K562 (cell line): ENCODE measurements at regions not wholly inside any gene's neighbourhood (a gene's known extent, or its start where the extent isn't known, plus 50 kb on each side); places are given as distances from the start of the nearest gene placed in this dataset.

Experiments
- ATAC-seq: fragments of 200-7000 bp; cut with Tn5 transposase; 3 replicates; pipeline ENCODE4 v1.9.1; 2020; ENCODE audit warnings: moderate library complexity
- BruUV-seq: library from RNA; stranded (reverse); fragments of 400-500 nt; replicated peaks from 2 replicates; lab custom pipeline; 2021; lab: Mats Ljungman, UMichigan
- CTCF ChIA-PET: fragments of 300-600 bp; formaldehyde crosslinking; extraction: SDS; loops from one replicate; lab custom pipeline; 2021; ENCODE audit warnings: low intra/inter-chr PET ratio; lab: Yijun Ruan, JAX
- POLR2A ChIA-PET: fragments of 300-600, 350-650 bp; sonication (Branson Sonifier 250); formaldehyde crosslinking; extraction: SDS; loops from one replicate; lab custom pipeline; 2021; ENCODE audit warnings: antibody characterized with exemption, inconsistent platforms; lab: Yijun Ruan, JAX
- DNase-seq, 4 experiments: peaks; one replicate each; pipeline versions ENCODE4 v3.0.0 to v3.0.0-alpha.2; 2011 to 2018; ENCODE audit warnings: low spot score in 3 of 4, mixed read lengths in 3 of 4; ENCODE audit errors: extremely low read depth in 1 of 4
- FAIRE-seq: peaks from 2 replicates; lab custom pipeline; 2011; peaks lifted over from hg19 to GRCh38; lab: Jason Lieb, UNC
- H2AFZ ChIP-seq: 2 replicates; pipeline ENCODE4 v1.6.0; 2011; ENCODE audit warnings: low read depth, low read length, control low read depth, inconsistent platforms
- H3K27ac ChIP-seq: fragments of 200-600 bp; 3 replicates; pipeline ENCODE4 v1.8.0; 2011; ENCODE audit warnings: low read depth, mild to moderate bottlenecking, control low read depth, inconsistent platforms, low read length, moderate library complexity, mixed read lengths; ENCODE audit errors: extremely low read depth
- H3K27me3 ChIP-seq, 2 experiments: fragments of 300-600 bp in 1 of 2; 2 replicates in 1 of 2; 3 replicates in 1 of 2; pipeline versions ENCODE4 v1.6.0 to v1.8.0; 2011; ENCODE audit warnings: inconsistent platforms in 2 of 2, low read length in 2 of 2, mild to moderate bottlenecking in 1 of 2, mixed read lengths in 1 of 2, moderate library complexity in 1 of 2; ENCODE audit not compliant: control insufficient read depth in 2 of 2, insufficient read depth in 2 of 2
- H3K36me3 ChIP-seq: fragments of 300-600 bp; 3 replicates; pipeline ENCODE4 v1.8.0; 2011; ENCODE audit warnings: mild to moderate bottlenecking, low read length, inconsistent platforms; ENCODE audit not compliant: control insufficient read depth, insufficient read depth
- H3K4me1 ChIP-seq, 2 experiments: fragments of 200-600 bp in 1 of 2; replicated peaks in 1 of 2; 2 replicates in 1 of 2; 3 replicates in 1 of 2; pipeline versions ENCODE4 v1.5.1 to v1.8.0; 2011; ENCODE audit warnings: inconsistent platforms in 2 of 2, low read length in 2 of 2, mild to moderate bottlenecking in 1 of 2, mixed read lengths in 1 of 2, moderate library complexity in 1 of 2; ENCODE audit not compliant: control insufficient read depth in 2 of 2, insufficient read depth in 2 of 2
- H3K4me2 ChIP-seq: 2 replicates; pipeline ENCODE4 v1.6.1; 2011; ENCODE audit warnings: low read length, control low read depth, inconsistent platforms, mixed read lengths; ENCODE audit not compliant: insufficient read depth
- H3K4me3 ChIP-seq: fragments of 200-600 bp; sonication (generic), shearing (Covaris generic); 2 replicates; pipeline ENCODE4 v1.5.1; 2016; ENCODE audit warnings: control low read depth, inconsistent platforms
- H3K79me2 ChIP-seq: fragments of 200-600 bp; 3 replicates; pipeline ENCODE4 v1.8.0; 2011; ENCODE audit warnings: low read length, inconsistent platforms; ENCODE audit not compliant: control insufficient read depth, insufficient read depth
- H3K9ac ChIP-seq, 2 experiments: 2 replicates each; pipeline versions ENCODE4 v1.6.0 to v1.6.1; 2011; ENCODE audit warnings: low read depth in 2 of 2, low read length in 2 of 2, control low read depth in 1 of 2, inconsistent platforms in 1 of 2, mild to moderate bottlenecking in 1 of 2, mixed read lengths in 1 of 2; ENCODE audit not compliant: insufficient read depth in 1 of 2
- H3K9me1 ChIP-seq: one replicate; pipeline ENCODE4 v1.6.0; 2011; ENCODE audit warnings: inconsistent platforms, mild to moderate bottlenecking, low read length, moderate library complexity; ENCODE audit not compliant: control insufficient read depth, insufficient read depth
- H3K9me3 ChIP-seq: replicated peaks from 2 replicates; pipeline ENCODE4 v1.5.1; 2011; ENCODE audit warnings: low read depth, low read length, inconsistent platforms; ENCODE audit not compliant: control insufficient read depth, insufficient read depth
- H4K20me1 ChIP-seq: replicated peaks from 2 replicates; pipeline ENCODE4 v1.6.1; 2011; ENCODE audit warnings: low read length, inconsistent platforms, mixed read lengths; ENCODE audit not compliant: control insufficient read depth, insufficient read depth
- ESRRA ChIP-seq: fragments of 450-650 bp; IDR thresholded peaks from 2 replicates; pipeline ENCODE4 v1.6.1; 2014; ENCODE audit warnings: low read depth, mild to moderate bottlenecking, moderate library complexity, borderline replicate concordance
- FOXA3 ChIP-seq, 2 experiments: fragments of 450-650 bp in 1 of 2; sonication (generic) in 1 of 2; formaldehyde crosslinking; IDR thresholded peaks in 1 of 2; conservative IDR thresholded peaks in 1 of 2; 2 replicates each; pipeline versions ENCODE4 v1.4.0 to v1.8.0; 2020 to 2022; ENCODE audit warnings: mild to moderate bottlenecking in 2 of 2, missing genetic modification reagents in 1 of 2
- HDAC1 ChIP-seq, 2 experiments: fragments of 450-650 bp; IDR thresholded peaks; 2 replicates each; pipeline ENCODE4 v1.6.1; 2016 to 2017; ENCODE audit warnings: inconsistent platforms in 1 of 2, mild to moderate bottlenecking in 1 of 2, moderate library complexity in 1 of 2
- MAZ ChIP-seq, 2 experiments: fragments of 450-650 bp in 1 of 2; sonication (generic) in 1 of 2; formaldehyde crosslinking; IDR thresholded peaks in 1 of 2; conservative IDR thresholded peaks in 1 of 2; 2 replicates each; pipeline versions ENCODE4 v1.4.0 to v1.5.0; 2020; ENCODE audit warnings: mild to moderate bottlenecking in 1 of 2, missing genetic modification reagents in 1 of 2
- WGBS: fragments of 100-300 bp; shearing (Covaris generic); methylation state at CpG from one replicate; pipeline ENCODE4 v1.1.6; 2016; ENCODE audit warnings: low coverage, mixed read lengths; ENCODE audit not compliant: insufficient coverage; ENCODE audit errors: missing lambda C conversion rate; 5-methylcytosine and 5-hydroxymethylcytosine counted together
- in situ Hi-C: fragments of 300-500 bp; cut with MboI; formaldehyde crosslinking; loops from 4 replicates; pipeline ENCODE4 v1.15.0; 2018; ENCODE audit warnings: inconsistent platforms, mixed read lengths
- intact Hi-C: fragments of 100-400 bp; cut with micrococcal nuclease; formaldehyde crosslinking; loops from 2 replicates; pipeline ENCODE4 v1.14.2; 2022
- TF ChIP-seq, protein P1 (sequence below): IDR thresholded peaks from 2 replicates; pipeline ENCODE4 v1.6.1; 2012; ENCODE audit warnings: low read depth, low read length, improper control_type of control experiment, borderline replicate concordance
- TF ChIP-seq, protein P2 (sequence below): IDR thresholded peaks from 2 replicates; pipeline ENCODE4 v1.6.1; 2011; ENCODE audit warnings: borderline replicate concordance, low read depth, mild to moderate bottlenecking, moderate library complexity, low read length; ENCODE audit not compliant: insufficient read depth, poor library complexity, severe bottlenecking

DNA sequence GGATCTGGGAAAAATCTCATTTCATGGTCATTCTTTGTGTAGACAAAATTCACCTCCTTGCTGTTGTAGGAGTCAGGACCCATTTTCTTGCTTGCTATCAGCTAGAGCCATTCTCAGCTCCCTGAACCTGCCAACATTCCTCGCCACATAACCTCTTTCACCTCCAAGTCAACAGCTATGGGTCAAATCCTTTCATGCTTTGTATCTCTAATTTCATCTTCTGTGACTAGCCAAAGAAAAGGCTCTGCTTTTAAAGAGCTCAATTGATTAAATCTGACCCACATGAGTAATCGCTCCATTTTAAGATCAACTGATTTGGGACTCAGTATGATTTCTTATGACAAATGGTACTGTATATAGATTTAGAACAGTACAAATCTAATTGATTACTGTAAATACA lies 89.2 kb upstream of the FOXG1 start (continued):
- TF ChIP-seq, protein P1, sequence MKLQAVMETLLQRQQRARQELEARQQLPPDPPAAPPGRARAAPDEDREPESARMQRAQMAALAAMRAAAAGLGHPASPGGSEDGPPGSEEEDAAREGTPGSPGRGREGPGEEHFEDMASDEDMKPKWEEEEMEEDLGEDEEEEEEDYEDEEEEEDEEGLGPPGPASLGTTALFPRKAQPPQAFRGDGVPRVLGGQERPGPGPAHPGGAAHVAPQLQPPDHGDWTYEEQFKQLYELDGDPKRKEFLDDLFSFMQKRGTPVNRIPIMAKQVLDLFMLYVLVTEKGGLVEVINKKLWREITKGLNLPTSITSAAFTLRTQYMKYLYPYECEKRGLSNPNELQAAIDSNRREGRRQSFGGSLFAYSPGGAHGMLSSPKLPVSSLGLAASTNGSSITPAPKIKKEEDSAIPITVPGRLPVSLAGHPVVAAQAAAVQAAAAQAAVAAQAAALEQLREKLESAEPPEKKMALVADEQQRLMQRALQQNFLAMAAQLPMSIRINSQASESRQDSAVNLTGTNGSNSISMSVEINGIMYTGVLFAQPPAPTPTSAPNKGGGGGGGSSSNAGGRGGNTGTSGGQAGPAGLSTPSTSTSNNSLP: no peak
- TF ChIP-seq, protein P2, sequence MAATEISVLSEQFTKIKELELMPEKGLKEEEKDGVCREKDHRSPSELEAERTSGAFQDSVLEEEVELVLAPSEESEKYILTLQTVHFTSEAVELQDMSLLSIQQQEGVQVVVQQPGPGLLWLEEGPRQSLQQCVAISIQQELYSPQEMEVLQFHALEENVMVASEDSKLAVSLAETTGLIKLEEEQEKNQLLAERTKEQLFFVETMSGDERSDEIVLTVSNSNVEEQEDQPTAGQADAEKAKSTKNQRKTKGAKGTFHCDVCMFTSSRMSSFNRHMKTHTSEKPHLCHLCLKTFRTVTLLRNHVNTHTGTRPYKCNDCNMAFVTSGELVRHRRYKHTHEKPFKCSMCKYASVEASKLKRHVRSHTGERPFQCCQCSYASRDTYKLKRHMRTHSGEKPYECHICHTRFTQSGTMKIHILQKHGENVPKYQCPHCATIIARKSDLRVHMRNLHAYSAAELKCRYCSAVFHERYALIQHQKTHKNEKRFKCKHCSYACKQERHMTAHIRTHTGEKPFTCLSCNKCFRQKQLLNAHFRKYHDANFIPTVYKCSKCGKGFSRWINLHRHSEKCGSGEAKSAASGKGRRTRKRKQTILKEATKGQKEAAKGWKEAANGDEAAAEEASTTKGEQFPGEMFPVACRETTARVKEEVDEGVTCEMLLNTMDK: no peak
- TF ChIP-seq HDAC1 (IDR thresholded peaks at IDR 0.05): no peak
- TF ChIP-seq ESRRA: no peak
- no peak for TF ChIP-seq FOXA3 (CRISPR knock-in tag; conservative IDR thresholded peaks at IDR 0.05 in 1 of 2, IDR thresholded peaks at IDR 0.05 in 1 of 2)

DNA sequence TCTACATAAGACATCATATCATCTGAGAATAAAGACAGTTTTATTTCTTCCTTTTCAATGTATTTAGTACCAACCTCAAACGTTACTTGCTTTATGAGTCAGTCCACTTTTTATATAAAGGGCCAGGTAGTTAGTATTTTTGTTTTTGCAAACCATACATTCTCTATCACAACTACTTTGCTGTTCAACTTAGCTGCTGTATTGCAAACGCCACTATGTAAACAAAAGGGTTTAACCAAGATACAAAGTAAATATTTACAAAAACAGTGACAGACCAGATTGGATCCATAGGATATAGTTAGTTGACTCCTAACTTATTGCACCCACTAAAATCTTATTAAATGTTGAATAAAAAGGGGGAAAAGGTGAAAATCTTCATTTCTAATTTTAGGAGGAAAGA lies 87.7 kb upstream of the FOXG1 start:
- DNase-seq (no peak), ATAC-seq (no peak), FAIRE-seq (no peak)
- Histone ChIP-seq H3K27ac (no peak overlapping the region), H3K4me1 (no peaks in the 10 kb centered on the region), H3K36me3 (no peaks in the 10 kb centered on the region), H3K9ac (no peak overlapping the region), H4K20me1 (no peaks in the 10 kb centered on the region), H3K27me3 (no peaks in the 10 kb centered on the region), H3K4me3 (no peak overlapping the region), H3K4me2 (no peak overlapping the region), H2AFZ (no peak overlapping the region), H3K9me3 (no peaks in the 10 kb centered on the region), H3K9me1 (no peaks in the 10 kb centered on the region), H3K79me2 (no peaks in the 10 kb centered on the region)
- TF ChIP-seq MAZ (CRISPR knock-in tag; conservative IDR thresholded peaks at IDR 0.05 in 1 of 2, IDR thresholded peaks at IDR 0.05 in 1 of 2): no peak
- BruUV-seq: no TSS peak
- WGBS: 0% methylated on average over 2 of the region's 2 CpGs
- POLR2A ChIA-PET: no interaction called here
- CTCF ChIA-PET: no interaction called here
- in situ Hi-C loops: no loop called here
- intact Hi-C loops: no loop called here
